Cardiac fibroblast (primary cell): ENCODE measurements at regions not wholly inside any gene's neighbourhood (a gene's known extent, or its start where the extent isn't known, plus 50 kb on each side); places are given as distances from the start of the nearest gene placed in this dataset.
"Not testable (repeated sequence)": the region's sequence is repeated elsewhere in the genome, so short reads cannot be mapped to it uniquely, and the experiment has no call there.

Experiments used
- DNase-seq, 2 donors: peaks; one replicate each; pipeline versions ENCODE4 v3.0.0 to v3.0.0-alpha.2; 2010; ENCODE audit warnings: low read depth in 2 of 2
- H3K4me3 ChIP-seq, 2 donors: replicated peaks in 1 of 2; 1 replicate in 1 of 2; 2 replicates in 1 of 2; pipeline ENCODE4 v1.5.1; 2011; ENCODE audit warnings: low read depth in 2 of 2, low read length in 2 of 2, mild to moderate bottlenecking in 2 of 2, moderate library complexity in 1 of 2
- TF ChIP-seq, protein P1 (sequence below): IDR thresholded peaks from one replicate; pipeline ENCODE4 v1.5.1; 2011; ENCODE audit warnings: low read depth, mild to moderate bottlenecking, low read length, inconsistent platforms

DNA sequence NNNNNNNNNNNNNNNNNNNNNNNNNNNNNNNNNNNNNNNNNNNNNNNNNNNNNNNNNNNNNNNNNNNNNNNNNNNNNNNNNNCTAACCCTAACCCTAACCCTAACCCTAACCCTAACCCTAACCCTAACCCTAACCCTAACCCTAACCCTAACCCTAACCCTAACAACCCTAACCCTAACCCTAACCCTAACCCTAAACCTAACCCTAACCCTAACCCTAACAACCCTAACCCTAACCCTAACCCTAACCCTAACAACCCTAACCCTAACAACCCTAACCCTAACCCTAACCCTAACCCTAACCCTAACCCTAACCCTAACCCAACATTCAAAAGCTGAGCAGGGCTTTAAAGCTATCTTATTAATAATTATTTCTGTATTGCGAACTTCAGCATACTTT lies 182.5 kb upstream of the FAM20C start:
- H3K4me3 ChIP-seq, DNase-seq: not testable (repeated sequence)

DNA sequence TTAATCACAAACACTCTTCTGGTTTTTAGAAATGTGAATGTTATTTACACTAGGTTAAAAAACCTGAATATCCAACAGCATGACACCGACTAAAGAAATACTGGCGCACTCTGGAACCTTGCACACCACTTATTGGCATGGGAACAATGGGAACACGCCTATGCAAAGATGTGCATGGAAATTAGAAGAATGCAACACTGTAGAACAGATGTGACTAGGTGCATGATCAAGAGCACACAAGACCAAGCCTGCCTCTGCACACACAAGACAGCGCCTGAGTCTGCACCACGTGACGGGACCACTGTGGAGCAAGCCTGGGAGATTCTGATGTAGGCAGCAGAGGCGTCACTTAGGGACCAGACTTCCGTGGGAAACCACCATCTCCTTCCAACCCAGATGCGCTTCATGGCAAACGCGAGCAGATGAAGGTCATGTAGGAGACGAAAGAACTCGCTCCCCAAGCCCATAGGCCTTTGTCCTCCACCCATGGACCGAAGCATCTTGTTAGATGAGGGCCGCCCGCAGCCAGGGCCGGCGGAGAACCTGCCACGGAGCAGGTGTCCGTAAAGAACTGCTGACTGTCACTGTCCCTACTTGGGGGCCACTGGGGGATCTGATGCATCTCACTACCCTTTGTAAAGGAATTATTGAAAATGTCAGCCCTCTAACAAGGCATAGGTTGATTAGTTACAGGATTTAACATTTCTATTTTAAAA lies 159.6 kb upstream of the FAM20C start:
- not testable (repeated sequence) for DNase-seq

DNA sequence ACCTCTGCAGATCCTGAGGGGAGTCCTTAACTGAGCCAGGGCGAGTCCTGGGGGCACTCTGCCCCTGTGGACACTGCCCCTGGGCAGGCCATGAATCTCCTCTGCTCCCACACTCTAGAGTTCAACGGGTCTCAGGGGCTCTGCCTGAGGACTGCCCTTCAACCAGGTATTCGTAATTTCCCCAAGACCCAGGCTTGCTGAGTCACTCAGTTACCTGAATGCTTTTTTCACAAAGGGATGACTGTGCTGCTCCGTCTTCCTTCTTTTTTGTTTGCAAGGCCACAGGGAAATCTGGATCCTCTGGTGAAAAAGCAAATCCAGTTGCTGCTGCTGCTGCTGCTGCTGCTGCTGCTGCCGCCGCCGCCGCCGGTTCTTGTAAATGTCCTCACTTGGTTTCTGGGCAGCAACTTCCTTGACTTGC lies 157.2 kb upstream of the FAM20C start:
- H3K4me3 ChIP-seq, DNase-seq: not testable (repeated sequence)

More for the DNA sequence above, 159.6 kb upstream of the FAM20C start:
- H3K4me3 ChIP-seq, result not testable (repeated sequence)

DNA sequence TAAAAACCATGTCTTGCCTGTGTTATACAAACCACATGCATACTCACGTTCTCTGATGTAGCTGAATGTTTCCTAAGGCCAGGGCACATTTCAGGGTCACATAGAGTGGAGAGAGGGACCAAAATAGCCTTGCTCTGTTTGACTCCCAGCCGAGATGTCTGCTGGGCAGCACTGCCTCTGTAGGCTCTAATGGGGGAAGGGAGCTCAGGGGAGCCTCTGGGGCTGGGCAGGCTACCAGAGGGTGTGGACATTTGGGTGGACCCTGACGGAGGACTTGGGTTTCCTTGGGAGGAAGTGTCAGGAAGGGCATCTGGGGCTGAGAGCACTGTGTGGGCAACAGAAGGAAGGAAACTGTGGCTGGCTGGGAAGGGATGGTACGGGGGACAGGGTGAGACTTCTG lies 155.8 kb upstream of the FAM20C start:
- DNase-seq, H3K4me3 ChIP-seq: not testable (repeated sequence)

DNA sequence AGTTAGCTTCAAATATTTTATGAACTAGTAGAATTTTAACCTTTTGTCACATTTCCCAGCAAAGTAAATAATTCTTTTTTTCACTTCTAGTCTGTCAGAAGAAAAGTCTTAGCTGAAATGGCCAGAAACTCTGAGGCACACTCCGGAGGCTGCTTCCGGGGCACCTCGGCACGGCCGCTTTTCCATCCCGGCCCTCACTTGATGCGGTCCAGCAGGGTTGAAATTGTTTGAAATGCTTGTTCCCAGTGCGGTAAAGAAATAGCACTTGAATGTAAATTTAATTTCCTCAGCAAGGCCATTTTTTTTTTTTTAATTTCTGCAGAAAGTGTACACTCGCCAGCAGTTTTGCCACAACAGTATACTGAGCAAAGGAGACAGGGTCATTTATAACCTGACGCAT lies 154.7 kb upstream of the FAM20C start:
- not testable (repeated sequence) for H3K4me3 ChIP-seq, DNase-seq

DNA sequence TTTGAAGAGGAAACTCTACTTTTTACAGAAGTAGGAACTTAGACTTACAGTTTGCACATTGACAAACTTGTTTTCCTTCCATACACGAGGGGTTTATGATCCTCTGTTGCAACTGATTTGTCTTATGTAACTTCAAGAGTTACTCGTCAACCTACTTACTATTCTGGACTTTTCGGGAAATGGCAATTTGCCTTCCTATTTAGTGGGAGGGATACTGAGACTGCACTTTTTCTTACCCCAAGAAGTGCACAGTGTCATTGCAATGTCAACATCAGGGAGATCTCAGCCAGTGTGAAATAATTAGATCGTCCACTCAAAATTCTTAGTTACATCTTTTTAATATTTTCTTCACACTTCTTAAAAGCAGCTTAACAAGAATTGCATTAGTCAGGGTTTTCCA lies 153.9 kb upstream of the FAM20C start:
- DNase-seq, result not testable (repeated sequence)

DNA sequence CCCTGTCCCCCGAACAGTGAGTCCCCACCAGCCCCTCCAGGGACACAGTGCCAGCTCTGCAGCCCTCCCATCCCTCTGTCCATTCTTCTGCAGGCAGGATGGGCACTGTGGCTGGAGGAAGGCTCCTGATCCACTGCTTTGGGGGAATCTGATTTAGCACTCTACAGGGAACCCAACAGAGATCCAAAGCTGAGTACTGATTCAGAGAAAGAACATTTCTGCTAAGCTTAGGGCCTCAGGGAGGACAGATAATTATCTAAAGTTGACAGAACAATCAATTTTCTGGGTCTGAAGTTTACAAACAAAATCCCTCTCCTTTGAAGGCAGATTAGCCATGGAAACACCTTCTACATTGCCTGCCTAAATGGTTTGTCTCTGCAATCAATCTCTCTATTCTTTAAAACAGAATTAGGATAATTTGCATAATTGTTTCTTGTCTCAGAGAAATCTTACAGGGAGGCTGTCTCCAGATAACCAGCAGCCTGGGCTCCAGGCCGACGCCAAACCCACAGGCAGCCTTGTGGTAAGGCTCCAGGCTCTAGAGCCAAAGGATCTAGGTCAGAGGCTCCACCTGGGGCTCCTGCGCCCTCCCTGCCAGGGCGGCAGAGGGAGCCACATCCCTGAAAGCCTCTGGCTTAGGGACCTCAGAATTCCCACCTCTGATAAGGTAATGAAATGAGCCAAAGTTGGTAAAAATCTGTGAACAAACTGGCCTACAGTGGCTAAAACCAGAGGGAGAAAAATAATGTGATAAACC lies 152.2 kb upstream of the FAM20C start:
- peak in 1 of 2 donors; percentile 39 for DNase-seq

More for the DNA sequence above, 153.9 kb upstream of the FAM20C start:
- not testable (repeated sequence) for H3K4me3 ChIP-seq

DNA sequence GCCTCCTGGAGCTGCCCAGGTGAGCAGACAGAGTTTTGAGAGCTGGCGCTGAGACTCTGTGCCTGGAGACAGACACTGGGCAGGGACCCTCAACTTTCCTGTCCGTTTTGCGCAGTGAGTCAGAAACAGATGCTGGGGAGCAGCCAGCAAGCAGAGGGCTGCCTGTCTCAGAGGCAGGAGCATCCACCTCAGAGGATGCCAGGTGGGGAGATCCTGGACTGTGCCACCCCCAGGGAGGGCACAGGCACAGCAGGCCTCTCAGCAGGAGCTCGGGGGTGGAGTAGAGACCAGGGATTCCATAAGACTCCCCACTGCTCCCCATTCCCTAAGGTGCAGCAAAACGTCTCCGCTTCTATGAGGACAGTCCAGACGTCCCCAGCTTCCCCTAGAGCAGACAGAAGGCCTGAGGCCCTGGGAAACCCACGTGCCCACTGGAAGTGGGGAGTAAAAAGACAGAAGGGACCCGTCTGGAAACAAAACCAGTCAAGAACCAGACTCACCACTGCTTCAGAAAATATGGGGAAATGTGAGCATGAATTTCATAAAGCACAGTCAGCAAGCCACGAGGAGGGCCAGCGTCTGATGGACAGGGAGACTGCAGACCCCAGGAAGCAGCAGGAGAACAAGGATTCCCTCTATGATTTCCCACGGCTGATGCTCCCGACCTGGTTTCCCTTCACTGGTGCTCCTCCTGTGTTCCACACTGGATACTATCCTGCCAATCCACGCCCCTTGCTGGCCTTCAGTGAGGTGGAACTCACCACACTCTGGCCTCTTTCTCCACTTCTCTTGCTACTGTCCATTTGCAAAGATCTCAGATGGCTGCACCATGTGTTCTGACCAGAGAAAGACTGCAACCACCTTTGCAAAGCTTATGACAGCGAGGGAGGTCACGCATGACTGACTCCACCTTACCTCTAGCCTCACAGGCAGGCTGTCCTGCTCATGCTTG lies 151.3 kb upstream of the FAM20C start:
- H3K4me3 ChIP-seq, result no peak overlapping the region
- TF ChIP-seq, protein P1, sequence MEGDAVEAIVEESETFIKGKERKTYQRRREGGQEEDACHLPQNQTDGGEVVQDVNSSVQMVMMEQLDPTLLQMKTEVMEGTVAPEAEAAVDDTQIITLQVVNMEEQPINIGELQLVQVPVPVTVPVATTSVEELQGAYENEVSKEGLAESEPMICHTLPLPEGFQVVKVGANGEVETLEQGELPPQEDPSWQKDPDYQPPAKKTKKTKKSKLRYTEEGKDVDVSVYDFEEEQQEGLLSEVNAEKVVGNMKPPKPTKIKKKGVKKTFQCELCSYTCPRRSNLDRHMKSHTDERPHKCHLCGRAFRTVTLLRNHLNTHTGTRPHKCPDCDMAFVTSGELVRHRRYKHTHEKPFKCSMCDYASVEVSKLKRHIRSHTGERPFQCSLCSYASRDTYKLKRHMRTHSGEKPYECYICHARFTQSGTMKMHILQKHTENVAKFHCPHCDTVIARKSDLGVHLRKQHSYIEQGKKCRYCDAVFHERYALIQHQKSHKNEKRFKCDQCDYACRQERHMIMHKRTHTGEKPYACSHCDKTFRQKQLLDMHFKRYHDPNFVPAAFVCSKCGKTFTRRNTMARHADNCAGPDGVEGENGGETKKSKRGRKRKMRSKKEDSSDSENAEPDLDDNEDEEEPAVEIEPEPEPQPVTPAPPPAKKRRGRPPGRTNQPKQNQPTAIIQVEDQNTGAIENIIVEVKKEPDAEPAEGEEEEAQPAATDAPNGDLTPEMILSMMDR, result no peak
- DNase-seq, result no peak

More for the DNA sequence above, 152.2 kb upstream of the FAM20C start:
- H3K4me3 ChIP-seq, result not testable (repeated sequence)

DNA sequence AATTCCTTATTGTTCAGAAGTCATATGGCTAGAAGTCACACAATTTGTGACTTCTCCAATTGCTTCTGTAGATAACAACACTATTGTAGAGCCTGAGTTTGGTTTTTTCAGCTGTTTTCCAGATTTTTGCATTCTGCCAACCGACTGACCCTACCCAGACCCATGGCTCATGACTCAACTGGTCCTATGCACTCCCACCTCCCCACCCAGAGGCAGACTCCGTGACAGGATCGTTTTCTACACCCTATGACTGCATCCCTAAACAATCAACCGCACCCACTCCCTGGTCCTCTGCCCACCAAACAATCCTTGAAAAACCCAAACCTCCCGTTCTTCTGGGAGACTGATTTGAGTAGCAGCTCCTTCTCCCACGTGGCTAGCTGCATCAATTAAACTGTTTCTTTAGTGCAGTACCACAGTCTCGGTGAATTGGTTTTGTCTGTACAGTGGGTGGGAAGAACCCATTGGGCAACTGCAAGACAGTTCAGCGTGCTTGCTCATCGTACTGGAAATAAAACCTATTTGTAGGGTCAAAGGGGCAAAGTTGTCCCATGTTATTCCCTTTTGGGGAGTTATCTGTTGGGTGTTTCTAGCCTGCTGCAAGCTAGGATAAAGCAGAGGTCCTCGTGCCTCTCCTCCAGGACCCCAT lies 150.3 kb upstream of the FAM20C start:
- no peak for DNase-seq
- no peak overlapping the region for H3K4me3 ChIP-seq
- TF ChIP-seq, protein P1, result no peak
